RWPE2 (cell line): ENCODE measurements at regions not wholly inside any gene's neighbourhood (a gene's known extent, or its start where the extent isn't known, plus 50 kb on each side); places are given as distances from the start of the nearest gene placed in this dataset.

Experiments
- ATAC-seq: fragments of 200-7000 bp; cut with Tn5 transposase; 3 replicates; pipeline ENCODE4 v1.9.1; 2021; ENCODE audit warnings: low read depth
- DNase-seq: peaks from one replicate; pipeline ENCODE4 v3.0.0-alpha.2; 2020; ENCODE audit warnings: low spot score
- H3K27ac ChIP-seq: fragments of 450-650 bp; 2 replicates; pipeline ENCODE4 v1.5.1; 2017; ENCODE audit warnings: mild to moderate bottlenecking; ENCODE audit not compliant: poor library complexity, severe bottlenecking
- H3K27me3 ChIP-seq: fragments of 250-450 bp; sonication (Bioruptor Pico); 2 replicates; pipeline ENCODE4 v1.5.1; 2021; ENCODE audit warnings: mild to moderate bottlenecking, moderate library complexity; ENCODE audit not compliant: insufficient read depth, poor library complexity, severe bottlenecking
- H3K36me3 ChIP-seq: fragments of 250-450 bp; sonication (Bioruptor Pico); 2 replicates; pipeline ENCODE4 v1.5.1; 2020; ENCODE audit warnings: low read depth, mild to moderate bottlenecking, moderate library complexity
- H3K4me1 ChIP-seq: fragments of 250-450 bp; sonication (Bioruptor Pico); 2 replicates; pipeline ENCODE4 v1.5.1; 2021; ENCODE audit warnings: mild to moderate bottlenecking, moderate library complexity; ENCODE audit not compliant: insufficient read depth, poor library complexity, severe bottlenecking
- H3K4me3 ChIP-seq: fragments of 250-450 bp; sonication (Bioruptor Pico); 2 replicates; pipeline ENCODE4 v1.5.1; 2021; ENCODE audit warnings: mild to moderate bottlenecking, moderate library complexity; ENCODE audit not compliant: severe bottlenecking
- H3K9me3 ChIP-seq: fragments of 250-450 bp; sonication (Bioruptor Pico); 2 replicates; pipeline ENCODE4 v1.5.1; 2021; ENCODE audit warnings: mild to moderate bottlenecking, moderate library complexity; ENCODE audit not compliant: severe bottlenecking
- CTCF ChIP-seq: fragments of 450-650 bp; IDR thresholded peaks from one replicate; pipeline ENCODE4 v1.5.1; 2017; ENCODE audit warnings: mild to moderate bottlenecking, moderate library complexity; ENCODE audit not compliant: poor library complexity, severe bottlenecking

GRCh38 chr19:32176591-32176990 is 168.8 kb upstream of the ZNF507 start:
- Histone ChIP-seq H3K9me3 (no peaks in the 10 kb centered on the region), H3K4me3 (no peak overlapping the region), H3K36me3 (no peaks in the 10 kb centered on the region), H3K27ac (no peak overlapping the region), H3K27me3 (no peaks in the 10 kb centered on the region), H3K4me1 (no peaks in the 10 kb centered on the region)
- ATAC-seq, result no peak
- no peak for TF ChIP-seq CTCF
- no peak for DNase-seq

GRCh38 chr19:32177686-32178085 is 167.7 kb upstream of the ZNF507 start:
- no peaks in the 10 kb centered on the region for H3K36me3 ChIP-seq
- no peaks in the 10 kb centered on the region for H3K4me1 ChIP-seq
- DNase-seq (no peak), ATAC-seq (no peak)
- no peaks in the 10 kb centered on the region for H3K9me3 ChIP-seq
- no peaks in the 10 kb centered on the region for H3K27me3 ChIP-seq
- TF ChIP-seq CTCF, result no peak
- H3K4me3 ChIP-seq, result no peak overlapping the region
- no peak overlapping the region for H3K27ac ChIP-seq

- DNase-seq (no peak), ATAC-seq (no peak)
- no peak for TF ChIP-seq CTCF
- Histone ChIP-seq H3K27me3 (no peaks in the 10 kb centered on the region), H3K36me3 (no peaks in the 10 kb centered on the region), H3K4me1 (no peaks in the 10 kb centered on the region), H3K4me3 (no peak overlapping the region), H3K27ac (no peak overlapping the region), H3K9me3 (no peaks in the 10 kb centered on the region)
These were observed 167.0 kb upstream of the ZNF507 start for GRCh38 chr19:32178401-32178800.

- H3K4me1 ChIP-seq, result no peaks in the 10 kb centered on the region
- H3K27me3 ChIP-seq, result no peaks in the 10 kb centered on the region
- no peaks in the 10 kb centered on the region for H3K36me3 ChIP-seq
- H3K4me3 ChIP-seq, result no peak overlapping the region
- no peaks in the 10 kb centered on the region for H3K9me3 ChIP-seq
- no peak for DNase-seq
- TF ChIP-seq CTCF, result no peak
- ATAC-seq, result no peak
- H3K27ac ChIP-seq, result no peak overlapping the region
These were observed 166.5 kb upstream of the ZNF507 start for GRCh38 chr19:32178956-32179355.

GRCh38 chr19:32181216-32181920 is 164.0 kb upstream of the ZNF507 start:
- no peak for ATAC-seq
- H3K27ac ChIP-seq, result no peak overlapping the region

More at GRCh38 chr19:32181216-32181920, 164.0 kb upstream of the ZNF507 start:
- H3K9me3 ChIP-seq, result no peaks in the 10 kb centered on the region
- DNase-seq, result no peak
- H3K27me3 ChIP-seq, result no peaks in the 10 kb centered on the region
- no peak for TF ChIP-seq CTCF
- H3K4me1 ChIP-seq, result no peaks in the 10 kb centered on the region
- H3K4me3 ChIP-seq, result no peak overlapping the region
- no peaks in the 10 kb centered on the region for H3K36me3 ChIP-seq
